ENCODE measurements at regions not wholly inside any gene's neighbourhood (a gene's known extent, or its start where the extent isn't known, plus 50 kb on each side); places are given as distances from the start of the nearest gene placed in this dataset.

- DNase-seq (ENCODE audit: low read depth) = peak; percentile 21
- H3K4me3 ChIP-seq (replicated peaks; ENCODE audit: low read depth, low read length) = no peak overlapping the region
- no peak for TF ChIP-seq CTCF (IDR thresholded peaks at IDR 0.05; ENCODE audit: low read length, missing control alignments)
Measured at GRCh38 chr9:80866576-80867227, 822.6 kb downstream of the TLE1 start.

GRCh38 chr9:80866121-80866520, 823.2 kb downstream of the TLE1 start:
- TF ChIP-seq CTCF (IDR thresholded peaks at IDR 0.05; ENCODE audit: low read length, missing control alignments) = no peak
- DNase-seq (ENCODE audit: low read depth) = no peak
- H3K4me3 ChIP-seq (replicated peaks; ENCODE audit: low read depth, low read length) = no peak overlapping the region

GRCh38 chr9:80843028-80843427, 846.3 kb downstream of the TLE1 start:
- TF ChIP-seq CTCF (IDR thresholded peaks at IDR 0.05; ENCODE audit: low read length, missing control alignments) = no peak
- no peak overlapping the region for H3K4me3 ChIP-seq (replicated peaks; ENCODE audit: low read depth, low read length)

GRCh38 chr9:80842389-80842788, 847.0 kb downstream of the TLE1 start:
- no peak overlapping the region for H3K4me3 ChIP-seq (replicated peaks; ENCODE audit: low read depth, low read length)
- TF ChIP-seq CTCF (IDR thresholded peaks at IDR 0.05; ENCODE audit: low read length, missing control alignments) = no peak
- no peak for DNase-seq (ENCODE audit: low read depth)

More at GRCh38 chr9:80843028-80843427, 846.3 kb downstream of the TLE1 start:
- DNase-seq (ENCODE audit: low read depth) = no peak

- TF ChIP-seq CTCF (IDR thresholded peaks at IDR 0.05; ENCODE audit: low read length, missing control alignments) = no peak
- DNase-seq (ENCODE audit: low read depth) = no peak
- H3K4me3 ChIP-seq (replicated peaks; ENCODE audit: low read depth, low read length) = no peak overlapping the region
Measured at GRCh38 chr9:80841888-80842287, 847.5 kb downstream of the TLE1 start.

GRCh38 chr9:80839821-80840675, 849.3 kb downstream of the TLE1 start:
- no peak overlapping the region for H3K4me3 ChIP-seq (replicated peaks; ENCODE audit: low read depth, low read length)
- TF ChIP-seq CTCF (IDR thresholded peaks at IDR 0.05; ENCODE audit: low read length, missing control alignments) = no peak
- DNase-seq (ENCODE audit: low read depth) = no peak

Measured in fibroblast of pulmonary artery (primary cell).